T-cell (primary cell): ENCODE measurements at regions not wholly inside any gene's neighbourhood (a gene's known extent, or its start where the extent isn't known, plus 50 kb on each side); places are given as distances from the start of the nearest gene placed in this dataset.

Experiments used
- ATAC-seq, 4 experiments: fragments of 200-7000 bp in 3 of 4; fragments of 150-1000 bp in 1 of 4; cut with Tn5 transposase; replicated peaks in 1 of 4; 1 replicate in 3 of 4; 2 replicates in 1 of 4; pipeline ENCODE4 v1.10.0; 2021; ENCODE audit warnings: moderate library complexity in 3 of 4, mild to moderate bottlenecking in 2 of 4, moderate number of reproducible peaks in 1 of 4
- CTCF ChIA-PET, 2 donors: fragments of 300-600 bp; sonication (Branson Sonifier 250); formaldehyde crosslinking; loops; one replicate each; lab custom pipeline; 2022; ENCODE audit warnings: antibody characterized with exemption in 2 of 2; lab: Charles Lee
- POLR2A ChIA-PET, 2 donors: fragments of 300-600 bp; sonication (Branson Sonifier 250); formaldehyde crosslinking; loops; one replicate each; lab custom pipeline; 2022; ENCODE audit warnings: antibody characterized with exemption in 2 of 2; lab: Charles Lee
- DNase-seq, 35 experiments: peaks; one replicate each; pipeline versions ENCODE4 v3.0.0 to v3.0.0-alpha.2; 2013 to 2023
- H3K27ac ChIP-seq: one replicate; pipeline ENCODE4 v1.5.1; 2013; ENCODE audit warnings: low read length
- H3K27me3 ChIP-seq, 2 experiments: replicated peaks in 1 of 2; 1 replicate in 1 of 2; 2 replicates in 1 of 2; pipeline versions ENCODE4 v1.6.1 to v1.7.0; 2013; ENCODE audit warnings: low read length in 1 of 2, mixed read lengths in 1 of 2; ENCODE audit not compliant: control insufficient read depth in 2 of 2, insufficient read depth in 2 of 2; ENCODE audit errors: extremely low read depth in 1 of 2
- H3K36me3 ChIP-seq, 2 donors: 1 replicate in 1 of 2; 2 replicates in 1 of 2; pipeline versions ENCODE4 v1.6.1 to v1.7.0; 2013; ENCODE audit warnings: low read length in 1 of 2; ENCODE audit not compliant: control insufficient read depth in 2 of 2, insufficient read depth in 1 of 2; ENCODE audit errors: extremely low read depth in 1 of 2
- H3K4me1 ChIP-seq, 2 experiments: 1 replicate in 1 of 2; 2 replicates in 1 of 2; pipeline versions ENCODE4 v1.6.1 to v1.7.0; 2013; ENCODE audit warnings: low read length in 2 of 2, mixed read lengths in 1 of 2; ENCODE audit not compliant: insufficient read depth in 2 of 2, control insufficient read depth in 1 of 2; ENCODE audit errors: extremely low read depth in 1 of 2
- H3K4me3 ChIP-seq, 2 donors: 1 replicate in 1 of 2; 2 replicates in 1 of 2; pipeline versions ENCODE4 v1.5.1 to v1.7.0; 2013; ENCODE audit warnings: mild to moderate bottlenecking in 2 of 2, low read length in 1 of 2, moderate library complexity in 1 of 2; ENCODE audit not compliant: control insufficient read depth in 1 of 2; ENCODE audit errors: extremely low read depth in 1 of 2
- H3K9me3 ChIP-seq: 2 replicates; pipeline ENCODE4 v1.7.0; 2013
- H3K27ac Mint-ChIP-seq, 2 donors: one replicate each; pipeline ENCODE4 v1.8.0; 2020 to 2021; ENCODE audit warnings: mild to moderate bottlenecking in 2 of 2, mixed read lengths in 2 of 2
- H3K27me3 Mint-ChIP-seq, 2 donors: one replicate each; pipeline ENCODE4 v1.8.0; 2021 to 2022; ENCODE audit warnings: mixed read lengths in 2 of 2
- H3K36me3 Mint-ChIP-seq: one replicate; pipeline ENCODE4 v1.8.0; 2021; ENCODE audit warnings: mixed read lengths
- H3K4me1 Mint-ChIP-seq, 3 donors: one replicate each; pipeline ENCODE4 v1.8.0; 2020 to 2022; ENCODE audit warnings: mixed read lengths in 3 of 3, mild to moderate bottlenecking in 1 of 3
- H3K4me3 Mint-ChIP-seq, 3 donors: one replicate each; pipeline ENCODE4 v1.8.0; 2020 to 2022; ENCODE audit warnings: mild to moderate bottlenecking in 3 of 3, mixed read lengths in 3 of 3, moderate library complexity in 3 of 3
- H3K9me3 Mint-ChIP-seq, 3 donors: one replicate each; pipeline ENCODE4 v1.8.0; 2020 to 2022; ENCODE audit warnings: mixed read lengths in 3 of 3
- WGBS: methylation state at CpG from one replicate; pipeline ENCODE4 v1.1.5; 2013; ENCODE audit warnings: missing lambda C conversion rate; ENCODE audit not compliant: insufficient coverage; 5-methylcytosine and 5-hydroxymethylcytosine counted together

- Histone ChIP-seq H3K9me3 (no peaks in the 10 kb centered on the region), H3K27me3 (no peaks in the 10 kb centered on the region), H3K4me1 (no peaks in the 10 kb centered on the region), H3K4me3 (no peak overlapping the region), H3K27ac (no peak overlapping the region), H3K36me3 (no peaks in the 10 kb centered on the region)
- Mint-ChIP-seq H3K36me3 (no peaks in the 10 kb centered on the region), H3K4me1 (no peaks in the 10 kb centered on the region), H3K4me3 (no peak overlapping the region), H3K9me3 (peaks cover 7 to 9% (median 9%) of the 10 kb centered on the region in 3 donors), H3K27me3 (peaks cover 0 to 2% of the 10 kb centered on the region in 2 donors), H3K27ac (no peak overlapping the region)
- WGBS, result no CpG with 5 or more reads among the region's 1 CpG
- ChIA-PET POLR2A (no interaction called here), CTCF (no interaction called here)
- ATAC-seq (no peak), DNase-seq (no peak)
Measured at GRCh38 chr15:87450314-87450713, 806.2 kb downstream of the NTRK3 start.

GRCh38 chr15:87439090-87439489, 817.4 kb downstream of the NTRK3 start:
- no peaks in the 10 kb centered on the region for H3K4me1 ChIP-seq
- no CpG with 5 or more reads among the region's 2 CpGs for WGBS
- no peak overlapping the region for H3K27ac ChIP-seq
- POLR2A ChIA-PET, result no interaction called here
- no peak overlapping the region for H3K4me3 ChIP-seq
- H3K27ac Mint-ChIP-seq, result no peak overlapping the region
- no peaks in the 10 kb centered on the region for H3K27me3 ChIP-seq
- no peak overlapping the region for H3K4me3 Mint-ChIP-seq
- no peaks in the 10 kb centered on the region for H3K4me1 Mint-ChIP-seq
- no peaks in the 10 kb centered on the region for H3K27me3 Mint-ChIP-seq
- no peaks in the 10 kb centered on the region for H3K36me3 ChIP-seq
- no peaks in the 10 kb centered on the region for H3K9me3 ChIP-seq
- peaks cover 0 to 3% (median 0%) of the 10 kb centered on the region in 3 donors for H3K9me3 Mint-ChIP-seq
- CTCF ChIA-PET, result no interaction called here
- no peaks in the 10 kb centered on the region for H3K36me3 Mint-ChIP-seq
- ATAC-seq, result no peak
- DNase-seq, result no peak

GRCh38 chr15:87433871-87434270, 822.7 kb downstream of the NTRK3 start:
- Mint-ChIP-seq H3K27me3 (peaks cover 5 to 7% of the 10 kb centered on the region in 2 donors), H3K4me3 (no peak overlapping the region), H3K36me3 (no peaks in the 10 kb centered on the region), H3K27ac (no peak overlapping the region), H3K9me3 (peaks cover 0 to under 1% (median 0%) of the 10 kb centered on the region in 3 donors), H3K4me1 (no peaks in the 10 kb centered on the region)
- H3K4me1 ChIP-seq, result no peaks in the 10 kb centered on the region
- ChIA-PET CTCF (no interaction called here), POLR2A (no interaction called here)
- ATAC-seq (no peak), DNase-seq (no peak)
- peaks cover 0 to 2% of the 10 kb centered on the region in 2 experiments for H3K27me3 ChIP-seq
- no CpG with 5 or more reads among the region's 1 CpG for WGBS
- H3K27ac ChIP-seq, result no peak overlapping the region
- no peak overlapping the region for H3K4me3 ChIP-seq
- H3K36me3 ChIP-seq, result no peaks in the 10 kb centered on the region
- no peaks in the 10 kb centered on the region for H3K9me3 ChIP-seq

GRCh38 chr15:87429754-87430153, 826.8 kb downstream of the NTRK3 start:
- Histone ChIP-seq H3K27ac (no peak overlapping the region), H3K9me3 (no peaks in the 10 kb centered on the region), H3K4me1 (no peaks in the 10 kb centered on the region), H3K4me3 (no peak overlapping the region), H3K36me3 (no peaks in the 10 kb centered on the region), H3K27me3 (peaks cover 0 to 2% of the 10 kb centered on the region in 2 experiments)
- Mint-ChIP-seq H3K4me3 (no peak overlapping the region), H3K4me1 (no peaks in the 10 kb centered on the region), H3K27me3 (peaks cover 7% of the 10 kb centered on the region in 2 donors), H3K27ac (no peak overlapping the region), H3K36me3 (no peaks in the 10 kb centered on the region), H3K9me3 (no peaks in the 10 kb centered on the region)
- no CpG with 5 or more reads among the region's 1 CpG for WGBS
- DNase-seq (no peak), ATAC-seq (no peak)
- ChIA-PET CTCF (no interaction called here), POLR2A (no interaction called here)

- POLR2A ChIA-PET, result no interaction called here
- no peak for ATAC-seq
Measured at GRCh38 chr15:87420017-87420416, 836.5 kb downstream of the NTRK3 start.

GRCh38 chr15:87419344-87419743, 837.2 kb downstream of the NTRK3 start:
- H3K27me3 Mint-ChIP-seq, result peaks cover 4 to 5% of the 10 kb centered on the region in 2 donors
- POLR2A ChIA-PET, result no interaction called here

More at GRCh38 chr15:87420017-87420416, 836.5 kb downstream of the NTRK3 start:
- H3K27me3 ChIP-seq, result no peaks in the 10 kb centered on the region
- no peaks in the 10 kb centered on the region for H3K36me3 ChIP-seq
- H3K27ac Mint-ChIP-seq, result no peak overlapping the region
- H3K4me3 ChIP-seq, result no peak overlapping the region
- peaks cover 0 to 10% (median 0%) of the 10 kb centered on the region in 3 donors for H3K9me3 Mint-ChIP-seq
- H3K36me3 Mint-ChIP-seq, result no peaks in the 10 kb centered on the region
- no peaks in the 10 kb centered on the region for H3K4me1 ChIP-seq
- no peak for DNase-seq
- H3K9me3 ChIP-seq, result no peaks in the 10 kb centered on the region
- no peak overlapping the region for H3K4me3 Mint-ChIP-seq
- CTCF ChIA-PET, result interaction anchor here in 1 of 2 donors (0.6 kb wide), 1 partner anchor 1695 kb away, joined by 3 read pairs; no protein-coding TSS in a partner anchor
- H3K27me3 Mint-ChIP-seq, result peaks cover 4 to 5% of the 10 kb centered on the region in 2 donors
- no peaks in the 10 kb centered on the region for H3K4me1 Mint-ChIP-seq
- no peak overlapping the region for H3K27ac ChIP-seq
- no CpG with 5 or more reads among the region's 2 CpGs for WGBS

More at GRCh38 chr15:87419344-87419743, 837.2 kb downstream of the NTRK3 start:
- no peak for ATAC-seq
- DNase-seq, result no peak
- no peaks in the 10 kb centered on the region for H3K36me3 ChIP-seq
- H3K4me1 ChIP-seq, result no peaks in the 10 kb centered on the region
- Mint-ChIP-seq H3K27ac (no peak overlapping the region), H3K9me3 (peaks cover 0 to 10% (median 0%) of the 10 kb centered on the region in 3 donors), H3K4me1 (no peaks in the 10 kb centered on the region), H3K4me3 (no peak overlapping the region), H3K36me3 (no peaks in the 10 kb centered on the region)
- no peak overlapping the region for H3K4me3 ChIP-seq
- no peak overlapping the region for H3K27ac ChIP-seq
- CTCF ChIA-PET, result no interaction called here
- no peaks in the 10 kb centered on the region for H3K9me3 ChIP-seq
- no peaks in the 10 kb centered on the region for H3K27me3 ChIP-seq
- no CpG with 5 or more reads among the region's 1 CpG for WGBS
